ENCODE measurements at regions not wholly inside any gene's neighbourhood (a gene's known extent, or its start where the extent isn't known, plus 50 kb on each side); places are given as distances from the start of the nearest gene placed in this dataset.

- no peak for TF ChIP-seq CTCF (IDR thresholded peaks at IDR 0.05)
- TF ChIP-seq POLR2A (IDR thresholded peaks at IDR 0.05), result no peak
Observed at GRCh38 chr12:92468358-92469020, 234.3 kb upstream of the PLEKHG7 start.
